ENCODE measurements at regions not wholly inside any gene's neighbourhood (a gene's known extent, or its start where the extent isn't known, plus 50 kb on each side); places are given as distances from the start of the nearest gene placed in this dataset.
"Not testable (repeated sequence)": the region's sequence is repeated elsewhere in the genome, so short reads cannot be mapped to it uniquely, and the experiment has no call there.

DNA sequence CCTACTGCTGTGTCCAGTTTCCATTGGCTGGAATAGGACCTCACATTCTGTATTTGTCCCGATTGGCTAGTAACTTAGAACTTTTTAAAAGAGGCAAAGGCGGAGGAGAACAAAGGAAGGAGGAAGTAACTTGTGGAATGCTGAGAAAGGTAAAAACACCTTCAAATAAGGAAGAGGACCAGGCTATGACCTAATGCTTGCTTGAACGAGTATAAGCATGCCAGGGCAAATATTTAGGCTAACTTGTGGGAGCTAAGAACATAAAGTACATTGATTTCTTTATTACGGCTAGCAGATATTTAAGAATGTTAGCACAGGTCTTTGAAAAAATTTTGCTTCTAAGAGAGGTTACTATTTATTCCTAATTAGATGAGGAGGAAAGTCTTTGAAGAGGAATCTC lies 214.5 kb upstream of the CENPE start:
- not testable (repeated sequence) for DNase-seq

GRCh38 chr4:103410386-103410785 lies 212.2 kb upstream of the CENPE start:
- DNase-seq, result no peak

DNA sequence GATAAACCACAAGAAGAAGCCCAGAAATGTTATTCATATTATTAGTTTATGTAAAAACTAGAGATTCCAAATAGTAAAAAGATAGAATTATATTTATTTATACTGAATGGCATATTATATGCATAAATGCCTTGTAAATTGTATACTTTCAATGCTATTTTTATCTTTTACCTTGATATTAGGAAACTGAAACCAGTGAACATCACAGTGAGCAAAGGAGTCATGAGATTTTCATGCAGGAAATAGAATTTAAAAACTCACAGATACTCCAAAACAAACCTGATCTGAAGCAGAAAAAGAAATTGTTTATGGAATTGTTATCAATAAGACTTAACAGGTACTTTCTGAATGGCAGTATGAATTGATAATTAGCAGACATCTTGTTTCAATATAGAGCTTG lies 207.3 kb upstream of the CENPE start:
- DNase-seq, result no peak

DNA sequence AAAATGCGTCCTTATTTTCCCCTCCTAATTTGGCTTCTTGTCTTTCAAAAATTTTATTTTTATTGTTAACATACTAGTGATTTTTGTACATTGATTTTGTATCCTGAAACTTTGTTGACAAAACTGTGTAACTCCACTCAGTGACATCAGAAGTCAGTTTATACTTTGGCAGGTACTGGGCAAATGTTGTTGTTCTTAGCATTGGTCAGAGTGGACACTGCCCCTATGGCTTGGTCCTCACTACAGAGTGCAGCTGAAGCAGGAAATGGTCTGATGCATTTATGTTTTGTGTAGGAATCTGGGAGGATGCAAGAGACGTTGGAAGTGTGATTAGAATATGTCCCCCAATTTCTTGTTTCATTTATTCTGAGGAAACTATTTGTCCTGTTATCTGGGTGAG lies 205.5 kb upstream of the CENPE start:
- no peak for DNase-seq

- no peak for DNase-seq
These were observed 204.1 kb upstream of the CENPE start for GRCh38 chr4:103402198-103402597.

GRCh38 chr4:103400405-103400804 lies 202.3 kb upstream of the CENPE start:
- no peak for DNase-seq

GRCh38 chr4:103397541-103397940 lies 199.4 kb upstream of the CENPE start:
- DNase-seq, result no peak

DNA sequence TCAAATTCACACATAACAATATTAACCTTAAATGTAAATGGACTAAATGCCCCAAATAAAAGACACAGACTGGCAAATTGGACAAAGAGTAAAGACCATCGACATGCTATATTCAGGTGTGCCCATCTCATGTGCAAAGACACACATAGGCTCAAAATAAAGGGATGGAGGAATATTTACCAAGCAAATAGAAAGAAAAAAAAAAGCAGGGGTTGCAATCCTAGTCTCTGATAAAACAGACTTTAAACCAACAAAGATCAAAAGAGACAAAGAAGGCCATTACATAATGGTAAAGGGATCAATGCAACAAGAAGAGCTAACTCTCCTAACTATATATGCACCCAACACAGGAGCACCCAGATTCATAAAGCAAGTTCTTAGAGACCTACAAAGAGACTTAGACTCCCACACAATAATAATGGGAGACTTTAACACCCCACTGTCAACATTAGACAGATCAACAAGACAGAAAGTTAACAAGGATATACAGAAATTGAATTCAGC lies 189.4 kb upstream of the CENPE start:
- not testable (repeated sequence) for DNase-seq

GRCh38 chr4:103385565-103385964 lies 187.4 kb upstream of the CENPE start:
- not testable (repeated sequence) for DNase-seq

GRCh38 chr4:103375278-103375677 lies 177.1 kb upstream of the CENPE start:
- DNase-seq, result no peak

DNA sequence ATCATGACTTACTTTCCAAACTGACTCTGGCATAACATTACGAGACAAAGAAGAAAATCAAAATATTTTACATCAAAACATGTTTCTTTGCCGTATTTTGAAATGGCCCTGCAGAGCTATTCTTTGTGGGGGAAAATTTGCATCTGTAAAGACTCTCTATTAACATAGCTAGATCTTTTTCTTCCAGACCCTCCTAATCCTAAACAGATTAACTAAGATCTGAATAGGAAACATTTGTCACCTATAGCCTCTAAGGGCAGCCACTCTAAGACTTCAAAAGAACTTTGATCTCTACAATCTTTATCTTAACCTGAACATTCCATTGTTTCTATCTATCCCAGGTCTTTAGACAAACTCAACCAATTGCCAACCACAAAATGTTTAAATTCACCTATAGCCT lies 176.6 kb upstream of the CENPE start:
- no peak for DNase-seq

DNA sequence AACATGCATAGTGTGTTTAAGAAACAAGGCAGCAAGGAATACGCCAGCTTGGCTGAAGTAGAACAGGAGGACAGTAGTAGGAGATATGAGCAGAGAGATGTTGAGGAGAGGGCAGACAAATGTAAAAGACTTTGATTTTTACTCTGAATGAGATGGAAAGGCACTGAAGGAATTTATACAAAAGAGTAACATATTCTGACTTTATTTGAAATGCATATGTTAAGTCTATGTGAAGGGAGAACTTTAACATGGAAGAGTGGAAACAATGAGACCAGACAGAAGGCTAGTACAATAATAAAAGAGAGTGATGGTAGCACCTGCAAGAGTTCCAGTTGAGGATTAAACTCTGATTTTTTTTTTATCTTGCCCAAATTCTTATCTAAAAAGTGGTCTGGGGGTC lies 176.2 kb upstream of the CENPE start:
- no peak for DNase-seq

GRCh38 chr4:103372002-103372558 lies 173.9 kb upstream of the CENPE start:
- DNase-seq, result no peak

- DNase-seq, result no peak
These were observed 172.2 kb upstream of the CENPE start for GRCh38 chr4:103370336-103370735.

DNA sequence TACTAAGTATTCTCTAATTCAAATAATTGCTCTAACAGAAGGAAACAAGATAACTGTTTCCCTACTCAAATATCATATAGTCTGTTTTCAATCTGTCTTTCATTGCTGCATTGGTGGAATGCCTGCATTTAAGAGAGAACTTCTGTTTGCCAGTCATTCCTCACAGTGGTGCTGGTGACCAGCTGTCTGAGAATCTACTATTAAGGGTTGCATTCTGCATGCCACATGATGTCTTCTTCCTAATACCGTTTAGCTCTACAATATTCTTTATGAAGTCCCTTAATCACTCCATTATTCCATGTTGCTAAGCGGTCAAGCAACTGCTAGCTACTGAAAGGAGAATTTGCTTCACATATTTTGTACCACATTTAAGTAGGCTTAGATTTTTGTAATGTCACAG lies 167.1 kb upstream of the CENPE start:
- no peak for DNase-seq

DNA sequence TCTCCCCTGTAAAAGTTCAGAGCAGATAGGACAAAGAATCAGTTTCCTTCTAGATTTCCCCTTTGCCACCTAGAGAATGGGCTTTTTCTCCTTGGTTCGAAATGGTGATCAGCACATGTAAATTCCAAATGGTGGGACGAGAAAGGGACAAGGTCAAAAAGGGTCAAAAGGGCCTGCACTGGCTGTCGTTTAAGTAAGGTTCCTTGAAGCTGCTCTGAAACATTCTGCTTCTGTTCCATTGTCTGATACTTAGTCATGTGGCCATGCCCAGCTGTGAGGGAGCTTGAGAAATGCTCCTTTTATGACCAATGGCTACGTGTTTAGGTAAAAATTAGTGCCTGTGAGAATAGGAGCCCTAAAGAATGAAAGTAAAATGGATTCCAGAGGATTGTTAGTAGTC lies 165.9 kb upstream of the CENPE start:
- no peak for DNase-seq

GRCh38 chr4:103361926-103362325 lies 163.8 kb upstream of the CENPE start:
- DNase-seq, result no peak

DNA sequence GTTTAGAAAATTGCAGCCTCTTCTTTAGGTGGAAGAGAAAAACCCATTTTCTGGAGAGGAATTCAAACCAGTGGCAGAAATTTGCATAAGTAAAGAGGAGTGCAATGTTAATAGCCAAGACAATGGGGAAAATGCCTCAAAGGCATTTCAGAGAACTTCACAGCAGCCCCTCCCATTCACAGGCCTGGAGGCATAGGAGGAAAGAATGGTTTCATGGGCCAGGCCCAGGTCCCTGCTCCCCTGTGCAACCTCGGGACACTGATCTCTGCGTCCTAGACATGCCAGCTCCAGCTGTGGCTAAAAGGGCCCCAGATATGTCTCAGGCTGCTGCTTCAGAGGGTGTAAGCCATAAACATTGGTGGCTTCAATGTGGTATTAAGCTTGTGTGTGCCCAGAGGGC lies 161.8 kb upstream of the CENPE start:
- no peak for DNase-seq

GRCh38 chr4:103354006-103354405 lies 155.9 kb upstream of the CENPE start:
- DNase-seq, result no peak

GRCh38 chr4:103329642-103330041 lies 131.5 kb upstream of the CENPE start:
- no peak for DNase-seq

- DNase-seq, result no peak
These were observed 126.7 kb upstream of the CENPE start for GRCh38 chr4:103324811-103325210.

- DNase-seq, result no peak
These were observed 120.2 kb upstream of the CENPE start for GRCh38 chr4:103318327-103318726.

- DNase-seq, result no peak
These were observed 110.1 kb upstream of the CENPE start for GRCh38 chr4:103308248-103308561.

- no peak for DNase-seq
These were observed 109.5 kb upstream of the CENPE start for GRCh38 chr4:103307453-103308247.

- DNase-seq, result peak; percentile 55
These were observed 108.8 kb upstream of the CENPE start for GRCh38 chr4:103306870-103307375.
